ENCODE measurements at regions not wholly inside any gene's neighbourhood (a gene's known extent, or its start where the extent isn't known, plus 50 kb on each side); places are given as distances from the start of the nearest gene placed in this dataset.

- TF ChIP-seq TAF7 (optimal IDR thresholded peaks at IDR 0.05; ENCODE audit: borderline replicate concordance, low read depth, low read length) (no peak), GTF2F1 (IDR thresholded peaks at IDR 0.05; ENCODE audit: borderline replicate concordance, low read depth, low read length) (no peak), TAF1 (IDR thresholded peaks at IDR 0.05; ENCODE audit: low read depth, low read length) (no peak), HDAC2 (IDR thresholded peaks at IDR 0.05; ENCODE audit: borderline replicate concordance in 1 of 2, low read depth in 2 of 2, low read length in 2 of 2) (no peak), TBP (IDR thresholded peaks at IDR 0.05; ENCODE audit: low read depth, low read length) (no peak)
Observed at GRCh38 chr4:81698538-81699296, 227.0 kb upstream of the RASGEF1B start (continued).

All from H1 (cell line).